SK-N-SH (cell line): ENCODE measurements at regions not wholly inside any gene's neighbourhood (a gene's known extent, or its start where the extent isn't known, plus 50 kb on each side); places are given as distances from the start of the nearest gene placed in this dataset.
A peak's percentile ranks its signal among the peaks of the same experiment; 100 is the strongest.

Experiments used
- CTCF ChIA-PET: fragments of 300-600, 350-600 bp; formaldehyde crosslinking; extraction: SDS; loops from one replicate; lab custom pipeline; 2021; lab: Yijun Ruan, JAX
- POLR2A ChIA-PET: fragments of 350-600 bp; sonication (Branson Sonifier 250); formaldehyde crosslinking; extraction: SDS; loops from one replicate; lab custom pipeline; 2020; ENCODE audit warnings: antibody characterized with exemption, inconsistent platforms; lab: Yijun Ruan, JAX
- DNase-seq: peaks from one replicate; pipeline ENCODE4 v3.0.0; 2012
- H2AFZ ChIP-seq: fragments of 200-600 bp; sonication (generic); 2 replicates; pipeline ENCODE4 v1.8.1; 2016; ENCODE audit warnings: antibody characterized with exemption, mild to moderate bottlenecking, low read depth
- H3F3A ChIP-seq: fragments of 200-600 bp; sonication (generic); replicated peaks from 2 replicates; pipeline ENCODE3; 2016; ENCODE audit warnings: antibody characterized with exemption, mild to moderate bottlenecking; ENCODE audit not compliant: insufficient read depth
- H3K27ac ChIP-seq, 2 experiments: fragments of 200-500 bp in 1 of 2; fragments of 200-600 bp in 1 of 2; sonication (Bioruptor generic) in 1 of 2; sonication (generic), shearing (Covaris generic) in 1 of 2; 2 replicates each; pipeline versions ENCODE4 v1.5.1 to v1.6.1; 2014 to 2016; ENCODE audit warnings: low read depth in 2 of 2, inconsistent platforms in 1 of 2, low read length in 1 of 2, mild to moderate bottlenecking in 1 of 2, mixed read lengths in 1 of 2
- H3K27me3 ChIP-seq: fragments of 200-600 bp; sonication (generic), shearing (Covaris generic); 2 replicates; pipeline ENCODE4 v1.6.1; 2016; ENCODE audit warnings: mixed run types; ENCODE audit not compliant: insufficient read depth
- H3K36me3 ChIP-seq, 2 experiments: fragments of 200-500 bp in 1 of 2; fragments of 200-600 bp in 1 of 2; sonication (Bioruptor generic) in 1 of 2; sonication (generic) in 1 of 2; replicated peaks in 1 of 2; 2 replicates each; pipeline versions ENCODE3 to v1.5.1; 2014 to 2016; ENCODE audit warnings: low read length in 1 of 2, mild to moderate bottlenecking in 1 of 2; ENCODE audit not compliant: insufficient read depth in 2 of 2, control insufficient read depth in 1 of 2
- H3K4me1 ChIP-seq, 2 experiments: fragments of 200-500 bp in 1 of 2; fragments of 200-600 bp in 1 of 2; sonication (Bioruptor generic) in 1 of 2; sonication (generic), shearing (Covaris generic) in 1 of 2; 2 replicates each; pipeline versions ENCODE4 v1.5.1 to v1.6.1; 2014 to 2016; ENCODE audit warnings: low read depth in 1 of 2, low read length in 1 of 2, mixed run types in 1 of 2; ENCODE audit not compliant: insufficient read depth in 2 of 2, control insufficient read depth in 1 of 2
- H3K4me2 ChIP-seq: fragments of 200-600 bp; sonication (generic), shearing (Covaris generic); 2 replicates; pipeline ENCODE4 v1.6.1; 2017; ENCODE audit warnings: mixed run types
- H3K4me3 ChIP-seq, 2 experiments: fragments of 200-500 bp in 1 of 2; fragments of 200-600 bp in 1 of 2; sonication (Bioruptor generic) in 1 of 2; sonication (generic), shearing (Covaris generic) in 1 of 2; 2 replicates each; pipeline versions ENCODE4 v1.5.1 to v1.8.1; 2014 to 2016; ENCODE audit warnings: low read depth in 2 of 2, inconsistent platforms in 1 of 2, low read length in 1 of 2, mild to moderate bottlenecking in 1 of 2, mixed read lengths in 1 of 2, moderate library complexity in 1 of 2
- H3K79me2 ChIP-seq: fragments of 200-600 bp; sonication (generic); 2 replicates; pipeline ENCODE4 v1.8.1; 2017; ENCODE audit warnings: mild to moderate bottlenecking; ENCODE audit not compliant: insufficient read depth
- H3K9ac ChIP-seq: fragments of 200-600 bp; sonication (generic); 2 replicates; pipeline ENCODE4 v1.6.1; 2017; ENCODE audit warnings: mixed run types
- H3K9me2 ChIP-seq: fragments of 200-600 bp; sonication (generic); 2 replicates; pipeline ENCODE4 v1.6.1; 2017; ENCODE audit warnings: mixed run types
- H3K9me3 ChIP-seq: fragments of 200-600 bp; sonication (generic); 2 replicates; pipeline ENCODE4 v1.6.1; 2017; ENCODE audit warnings: mixed run types, mild to moderate bottlenecking, moderate library complexity
- H4K20me1 ChIP-seq: fragments of 200-600 bp; sonication (generic); 2 replicates; pipeline ENCODE4 v1.6.1; 2017; ENCODE audit warnings: mild to moderate bottlenecking, mixed run types; ENCODE audit not compliant: insufficient read depth
- ELF1 ChIP-seq: IDR thresholded peaks from 2 replicates; pipeline ENCODE4 v1.4.0; 2012
- EP300 ChIP-seq, 2 experiments: IDR thresholded peaks; 2 replicates each; pipeline versions ENCODE4 v1.4.0 to v1.6.1; 2012; ENCODE audit warnings: borderline replicate concordance in 1 of 2, low read depth in 1 of 2, low read length in 1 of 2
- GATA2 ChIP-seq: sonication (generic); formaldehyde crosslinking; IDR thresholded peaks from 2 replicates; pipeline ENCODE4 v1.5.0; 2020; ENCODE audit warnings: mild to moderate bottlenecking, missing genetic modification reagents
- JUND ChIP-seq: IDR thresholded peaks from 2 replicates; pipeline ENCODE4 v1.4.0; 2012
- MEF2A ChIP-seq: IDR thresholded peaks from 2 replicates; pipeline ENCODE4 v1.4.0; 2012; ENCODE audit warnings: low read depth, borderline replicate concordance
- MXI1 ChIP-seq: IDR thresholded peaks from 2 replicates; pipeline ENCODE4 v1.6.1; 2012; ENCODE audit warnings: mild to moderate bottlenecking, low read depth, low read length, improper control_type of control experiment
- RAD21 ChIP-seq: IDR thresholded peaks from 2 replicates; pipeline ENCODE4 v1.6.1; 2012; ENCODE audit warnings: mild to moderate bottlenecking, low read length
- RFX5 ChIP-seq: IDR thresholded peaks from 2 replicates; pipeline ENCODE4 v1.6.1; 2012; ENCODE audit warnings: mild to moderate bottlenecking, improper control_type of control experiment, low read length
- SMC3 ChIP-seq: IDR thresholded peaks from 2 replicates; pipeline ENCODE4 v1.6.1; 2012; ENCODE audit warnings: low read depth, low read length, improper control_type of control experiment
- TAF1 ChIP-seq: IDR thresholded peaks from 2 replicates; pipeline ENCODE4 v1.6.1; 2012; ENCODE audit warnings: low read depth, mild to moderate bottlenecking, low read length, moderate library complexity, borderline replicate concordance
- WGBS: methylation state at CpG from one replicate; pipeline ENCODE4 v1.1.6; 2017; ENCODE audit warnings: low lambda C conversion rate; 5-methylcytosine and 5-hydroxymethylcytosine counted together
- TF ChIP-seq, protein P1 (sequence below): IDR thresholded peaks from 2 replicates; pipeline ENCODE4 v1.6.1; 2012; ENCODE audit warnings: mild to moderate bottlenecking, low read depth, low read length, moderate library complexity
- TF ChIP-seq, protein P2 (sequence below): fragments of 200-600 bp; sonication (generic); IDR thresholded peaks from 2 replicates; pipeline ENCODE4 v1.6.1; 2017; ENCODE audit warnings: antibody characterized with exemption, mild to moderate bottlenecking, moderate library complexity
- TF ChIP-seq, protein P3 (sequence below): fragments of 150-350 bp; IDR thresholded peaks from 2 replicates; pipeline ENCODE4 v1.6.1; 2017; ENCODE audit warnings: antibody characterized with exemption, low read length, low read depth, borderline replicate concordance
- TF ChIP-seq, protein P4 (sequence below): IDR thresholded peaks from 2 replicates; pipeline ENCODE4; 2012
- TF ChIP-seq, protein P5 (sequence below): IDR thresholded peaks from 2 replicates; pipeline ENCODE4 v1.4.0; 2012; ENCODE audit warnings: low read depth

DNA sequence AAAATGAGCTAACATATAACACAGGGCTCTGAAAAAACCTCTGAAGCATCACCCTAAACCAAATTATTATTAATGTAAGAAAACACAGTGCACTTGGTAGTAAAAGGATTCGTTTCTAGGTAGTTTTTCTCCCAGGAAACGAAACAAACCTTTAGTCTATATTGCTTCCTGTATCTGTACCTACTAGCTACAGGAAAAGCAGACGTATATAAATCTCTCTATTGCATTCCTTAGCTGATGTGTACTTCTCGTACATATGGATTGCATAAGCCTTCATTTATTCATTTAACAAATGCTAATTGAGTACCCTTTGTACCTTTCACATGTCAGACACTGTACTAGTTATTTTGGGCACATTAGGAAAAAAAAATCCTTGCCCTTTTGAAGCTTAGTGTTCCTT lies 85.0 kb upstream of the RASA1 start:
- H3K4me1 ChIP-seq = no peaks in the 10 kb centered on the region
- no peaks in the 10 kb centered on the region for H3K27me3 ChIP-seq
- no peak for DNase-seq
- H3K4me2 ChIP-seq = no peak overlapping the region
- CTCF ChIA-PET = interaction anchor here (0.5 kb wide), 1 partner anchor 35 kb away, joined by 3 read pairs; no protein-coding TSS in a partner anchor
- H3K9me2 ChIP-seq = no peaks in the 10 kb centered on the region
- no peak overlapping the region for H3K9ac ChIP-seq
- 33% methylated on average over 4 of the region's 4 CpGs for WGBS
- peaks cover 0 to 4% of the 10 kb centered on the region in 2 experiments for H3K36me3 ChIP-seq
- POLR2A ChIA-PET = no interaction called here
- no peaks in the 10 kb centered on the region for H4K20me1 ChIP-seq
- H3K27ac ChIP-seq = no peak overlapping the region
- H2AFZ ChIP-seq = peak overlapping the region; percentile 74; the same call in 1 of the 2 replicates
- H3F3A ChIP-seq = peaks cover 6% of the 10 kb centered on the region
- H3K9me3 ChIP-seq = no peaks in the 10 kb centered on the region
- no peak overlapping the region for H3K4me3 ChIP-seq
- no peaks in the 10 kb centered on the region for H3K79me2 ChIP-seq
- no peak for TF ChIP-seq GATA2
- no peak for TF ChIP-seq TAF1
- no peak for TF ChIP-seq JUND
- TF ChIP-seq, protein P1, sequence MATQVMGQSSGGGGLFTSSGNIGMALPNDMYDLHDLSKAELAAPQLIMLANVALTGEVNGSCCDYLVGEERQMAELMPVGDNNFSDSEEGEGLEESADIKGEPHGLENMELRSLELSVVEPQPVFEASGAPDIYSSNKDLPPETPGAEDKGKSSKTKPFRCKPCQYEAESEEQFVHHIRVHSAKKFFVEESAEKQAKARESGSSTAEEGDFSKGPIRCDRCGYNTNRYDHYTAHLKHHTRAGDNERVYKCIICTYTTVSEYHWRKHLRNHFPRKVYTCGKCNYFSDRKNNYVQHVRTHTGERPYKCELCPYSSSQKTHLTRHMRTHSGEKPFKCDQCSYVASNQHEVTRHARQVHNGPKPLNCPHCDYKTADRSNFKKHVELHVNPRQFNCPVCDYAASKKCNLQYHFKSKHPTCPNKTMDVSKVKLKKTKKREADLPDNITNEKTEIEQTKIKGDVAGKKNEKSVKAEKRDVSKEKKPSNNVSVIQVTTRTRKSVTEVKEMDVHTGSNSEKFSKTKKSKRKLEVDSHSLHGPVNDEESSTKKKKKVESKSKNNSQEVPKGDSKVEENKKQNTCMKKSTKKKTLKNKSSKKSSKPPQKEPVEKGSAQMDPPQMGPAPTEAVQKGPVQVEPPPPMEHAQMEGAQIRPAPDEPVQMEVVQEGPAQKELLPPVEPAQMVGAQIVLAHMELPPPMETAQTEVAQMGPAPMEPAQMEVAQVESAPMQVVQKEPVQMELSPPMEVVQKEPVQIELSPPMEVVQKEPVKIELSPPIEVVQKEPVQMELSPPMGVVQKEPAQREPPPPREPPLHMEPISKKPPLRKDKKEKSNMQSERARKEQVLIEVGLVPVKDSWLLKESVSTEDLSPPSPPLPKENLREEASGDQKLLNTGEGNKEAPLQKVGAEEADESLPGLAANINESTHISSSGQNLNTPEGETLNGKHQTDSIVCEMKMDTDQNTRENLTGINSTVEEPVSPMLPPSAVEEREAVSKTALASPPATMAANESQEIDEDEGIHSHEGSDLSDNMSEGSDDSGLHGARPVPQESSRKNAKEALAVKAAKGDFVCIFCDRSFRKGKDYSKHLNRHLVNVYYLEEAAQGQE = no peak
- no peak for TF ChIP-seq MEF2A

DNA sequence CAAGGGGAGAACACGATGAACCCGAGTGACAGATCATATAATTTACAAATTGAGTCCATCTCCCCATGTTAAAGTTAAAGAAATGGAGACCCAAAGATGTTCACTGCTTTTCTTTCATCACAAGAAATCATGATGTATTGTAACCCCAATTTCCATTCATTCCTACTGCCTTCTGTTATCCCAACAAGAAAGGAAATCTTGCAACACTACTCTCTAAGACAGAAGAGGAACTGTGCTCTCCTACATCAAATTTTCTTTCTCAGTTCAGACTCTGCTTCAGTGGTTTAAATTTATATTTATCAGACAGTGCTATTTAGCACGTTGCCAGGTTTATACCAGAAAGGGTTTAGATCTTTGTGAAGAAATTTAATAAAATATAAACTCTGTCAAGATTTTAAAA lies 83.8 kb upstream of the RASA1 start:
- ChIA-PET CTCF (interaction anchor here (1.0 kb wide), 1 partner anchor 170 kb away, joined by 3 read pairs; no protein-coding TSS in a partner anchor), POLR2A (no interaction called here)
- no peaks in the 10 kb centered on the region for H3K27me3 ChIP-seq
- no peaks in the 10 kb centered on the region for H3K79me2 ChIP-seq
- no peak overlapping the region for H2AFZ ChIP-seq
- no peaks in the 10 kb centered on the region for H3K36me3 ChIP-seq
- peaks cover 6% of the 10 kb centered on the region for H3F3A ChIP-seq
- H3K9me3 ChIP-seq = no peaks in the 10 kb centered on the region
- H3K9me2 ChIP-seq = no peaks in the 10 kb centered on the region
- no peak overlapping the region for H3K4me2 ChIP-seq
- WGBS = 36% methylated on average over 3 of the region's 3 CpGs
- H4K20me1 ChIP-seq = no peaks in the 10 kb centered on the region
- H3K27ac ChIP-seq = no peak overlapping the region
- no peak overlapping the region for H3K4me3 ChIP-seq
- no peak for DNase-seq
- H3K4me1 ChIP-seq = no peaks in the 10 kb centered on the region
- H3K9ac ChIP-seq = no peak overlapping the region
- TF ChIP-seq TAF1 (no peak), GATA2 (no peak), EP300 (IDR thresholded peaks at IDR 0.05; ENCODE audit: borderline replicate concordance in 1 of 2, low read depth in 1 of 2, low read length in 1 of 2) (no peak), RAD21 (no peak), RFX5 (no peak), MXI1 (no peak), ELF1 (no peak), SMC3 (no peak)
- TF ChIP-seq, protein P2, sequence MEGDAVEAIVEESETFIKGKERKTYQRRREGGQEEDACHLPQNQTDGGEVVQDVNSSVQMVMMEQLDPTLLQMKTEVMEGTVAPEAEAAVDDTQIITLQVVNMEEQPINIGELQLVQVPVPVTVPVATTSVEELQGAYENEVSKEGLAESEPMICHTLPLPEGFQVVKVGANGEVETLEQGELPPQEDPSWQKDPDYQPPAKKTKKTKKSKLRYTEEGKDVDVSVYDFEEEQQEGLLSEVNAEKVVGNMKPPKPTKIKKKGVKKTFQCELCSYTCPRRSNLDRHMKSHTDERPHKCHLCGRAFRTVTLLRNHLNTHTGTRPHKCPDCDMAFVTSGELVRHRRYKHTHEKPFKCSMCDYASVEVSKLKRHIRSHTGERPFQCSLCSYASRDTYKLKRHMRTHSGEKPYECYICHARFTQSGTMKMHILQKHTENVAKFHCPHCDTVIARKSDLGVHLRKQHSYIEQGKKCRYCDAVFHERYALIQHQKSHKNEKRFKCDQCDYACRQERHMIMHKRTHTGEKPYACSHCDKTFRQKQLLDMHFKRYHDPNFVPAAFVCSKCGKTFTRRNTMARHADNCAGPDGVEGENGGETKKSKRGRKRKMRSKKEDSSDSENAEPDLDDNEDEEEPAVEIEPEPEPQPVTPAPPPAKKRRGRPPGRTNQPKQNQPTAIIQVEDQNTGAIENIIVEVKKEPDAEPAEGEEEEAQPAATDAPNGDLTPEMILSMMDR = no peak
- TF ChIP-seq, protein P3, sequence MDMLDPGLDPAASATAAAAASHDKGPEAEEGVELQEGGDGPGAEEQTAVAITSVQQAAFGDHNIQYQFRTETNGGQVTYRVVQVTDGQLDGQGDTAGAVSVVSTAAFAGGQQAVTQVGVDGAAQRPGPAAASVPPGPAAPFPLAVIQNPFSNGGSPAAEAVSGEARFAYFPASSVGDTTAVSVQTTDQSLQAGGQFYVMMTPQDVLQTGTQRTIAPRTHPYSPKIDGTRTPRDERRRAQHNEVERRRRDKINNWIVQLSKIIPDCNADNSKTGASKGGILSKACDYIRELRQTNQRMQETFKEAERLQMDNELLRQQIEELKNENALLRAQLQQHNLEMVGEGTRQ = no peak
- TF ChIP-seq, protein P1 = no peak
- TF ChIP-seq, protein P4, sequence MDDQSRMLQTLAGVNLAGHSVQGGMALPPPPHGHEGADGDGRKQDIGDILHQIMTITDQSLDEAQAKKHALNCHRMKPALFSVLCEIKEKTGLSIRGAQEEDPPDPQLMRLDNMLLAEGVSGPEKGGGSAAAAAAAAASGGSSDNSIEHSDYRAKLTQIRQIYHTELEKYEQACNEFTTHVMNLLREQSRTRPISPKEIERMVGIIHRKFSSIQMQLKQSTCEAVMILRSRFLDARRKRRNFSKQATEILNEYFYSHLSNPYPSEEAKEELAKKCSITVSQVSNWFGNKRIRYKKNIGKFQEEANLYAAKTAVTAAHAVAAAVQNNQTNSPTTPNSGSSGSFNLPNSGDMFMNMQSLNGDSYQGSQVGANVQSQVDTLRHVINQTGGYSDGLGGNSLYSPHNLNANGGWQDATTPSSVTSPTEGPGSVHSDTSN = no peak
- TF ChIP-seq, protein P5, sequence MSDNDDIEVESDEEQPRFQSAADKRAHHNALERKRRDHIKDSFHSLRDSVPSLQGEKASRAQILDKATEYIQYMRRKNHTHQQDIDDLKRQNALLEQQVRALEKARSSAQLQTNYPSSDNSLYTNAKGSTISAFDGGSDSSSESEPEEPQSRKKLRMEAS = no peak
